Tibial nerve (tissue), 4 donors: ENCODE measurements at regions not wholly inside any gene's neighbourhood (a gene's known extent, or its start where the extent isn't known, plus 50 kb on each side); places are given as distances from the start of the nearest gene placed in this dataset.

Source experiments
- DNase-seq, 2 donors: peaks; one replicate each; pipeline ENCODE4 v3.0.0-alpha.2; 2019; ENCODE audit warnings: low spot score in 2 of 2
- H3K27ac ChIP-seq, 4 donors: fragments of 200-600 bp; sonication (generic) in 3 of 4; one replicate each; pipeline ENCODE4 v1.5.1; 2017 to 2019; ENCODE audit warnings: mild to moderate bottlenecking in 1 of 4
- H3K27me3 ChIP-seq, 2 donors: fragments of 200-600 bp; sonication (generic) in 1 of 2; one replicate each; pipeline versions ENCODE4 v1.5.1 to v1.6.0; 2017 to 2019
- H3K36me3 ChIP-seq, 3 donors: fragments of 200-600 bp; sonication (generic); one replicate each; pipeline ENCODE4 v1.5.1; 2018 to 2019
- H3K4me1 ChIP-seq, 4 donors: fragments of 200-600 bp; sonication (generic) in 3 of 4; one replicate each; pipeline ENCODE4 v1.5.1; 2017 to 2019
- H3K4me3 ChIP-seq, 4 donors: fragments of 200-600 bp; sonication (generic) in 3 of 4; one replicate each; pipeline ENCODE4 v1.5.1; 2017 to 2019; ENCODE audit warnings: mild to moderate bottlenecking in 1 of 4, moderate library complexity in 1 of 4
- H3K9me3 ChIP-seq, 4 donors: fragments of 200-600 bp; sonication (generic) in 3 of 4; one replicate each; pipeline ENCODE4 v1.5.1; 2017 to 2019
- EP300 ChIP-seq, 2 donors: sonication (generic); formaldehyde crosslinking; IDR thresholded peaks; one replicate each; pipeline ENCODE4 v1.6.1; 2017; ENCODE audit warnings: antibody characterized with exemption in 2 of 2, mild to moderate bottlenecking in 1 of 2
- POLR2A ChIP-seq, 2 donors: fragments of 450-650 bp; IDR thresholded peaks; one replicate each; pipeline ENCODE4 v1.6.1; 2017; ENCODE audit warnings: antibody characterized with exemption in 2 of 2, mild to moderate bottlenecking in 2 of 2, moderate library complexity in 2 of 2
- WGBS, 2 donors: methylation state at CpG; one replicate each; pipeline ENCODE4 v1.1.5; 2018; 5-methylcytosine and 5-hydroxymethylcytosine counted together
- TF ChIP-seq, protein P1 (sequence below), 5 experiments: fragments of 200-600 bp in 3 of 5; fragments of 450-650 bp in 2 of 5; sonication (generic) in 3 of 5; IDR thresholded peaks; one replicate each; pipeline ENCODE4 v1.5.1; 2016 to 2019; ENCODE audit warnings: antibody characterized with exemption in 5 of 5, mild to moderate bottlenecking in 3 of 5, moderate library complexity in 2 of 5

DNA sequence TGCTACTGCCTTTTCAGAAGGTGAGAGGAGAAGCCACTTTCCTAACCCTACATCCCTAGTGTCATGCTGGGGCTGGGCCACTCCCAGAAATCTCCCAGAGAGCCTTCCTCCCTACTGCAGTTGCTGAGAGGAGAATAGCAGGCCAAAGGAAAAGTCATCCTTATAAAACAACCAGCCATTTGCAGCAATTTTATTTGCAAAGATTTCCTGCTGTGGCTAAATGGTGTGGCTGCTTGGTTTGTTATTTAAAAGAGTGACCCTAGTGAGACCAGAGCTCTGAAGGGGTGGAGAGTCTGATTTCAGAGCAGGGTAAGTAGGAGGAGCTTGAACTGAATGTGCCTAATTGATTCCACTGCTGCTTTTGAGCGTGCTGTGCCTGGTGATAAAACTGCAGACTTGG lies 232.0 kb downstream of the GRIN2B start:
- no peaks in the 10 kb centered on the region for H3K36me3 ChIP-seq
- no peaks in the 10 kb centered on the region for H3K4me1 ChIP-seq
- H3K9me3 ChIP-seq: no peaks in the 10 kb centered on the region
- no peak overlapping the region for H3K27ac ChIP-seq
- 9 to 28% methylated on average over 1 of the region's 1 CpG for WGBS, 2 donors
- H3K27me3 ChIP-seq: no peaks in the 10 kb centered on the region
- TF ChIP-seq, protein P1, sequence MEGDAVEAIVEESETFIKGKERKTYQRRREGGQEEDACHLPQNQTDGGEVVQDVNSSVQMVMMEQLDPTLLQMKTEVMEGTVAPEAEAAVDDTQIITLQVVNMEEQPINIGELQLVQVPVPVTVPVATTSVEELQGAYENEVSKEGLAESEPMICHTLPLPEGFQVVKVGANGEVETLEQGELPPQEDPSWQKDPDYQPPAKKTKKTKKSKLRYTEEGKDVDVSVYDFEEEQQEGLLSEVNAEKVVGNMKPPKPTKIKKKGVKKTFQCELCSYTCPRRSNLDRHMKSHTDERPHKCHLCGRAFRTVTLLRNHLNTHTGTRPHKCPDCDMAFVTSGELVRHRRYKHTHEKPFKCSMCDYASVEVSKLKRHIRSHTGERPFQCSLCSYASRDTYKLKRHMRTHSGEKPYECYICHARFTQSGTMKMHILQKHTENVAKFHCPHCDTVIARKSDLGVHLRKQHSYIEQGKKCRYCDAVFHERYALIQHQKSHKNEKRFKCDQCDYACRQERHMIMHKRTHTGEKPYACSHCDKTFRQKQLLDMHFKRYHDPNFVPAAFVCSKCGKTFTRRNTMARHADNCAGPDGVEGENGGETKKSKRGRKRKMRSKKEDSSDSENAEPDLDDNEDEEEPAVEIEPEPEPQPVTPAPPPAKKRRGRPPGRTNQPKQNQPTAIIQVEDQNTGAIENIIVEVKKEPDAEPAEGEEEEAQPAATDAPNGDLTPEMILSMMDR (IDR thresholded peaks at IDR 0.05): no peak
- no peak for TF ChIP-seq POLR2A (IDR thresholded peaks at IDR 0.05)
- TF ChIP-seq EP300 (IDR thresholded peaks at IDR 0.05): no peak
- H3K4me3 ChIP-seq: no peak overlapping the region
- DNase-seq: no peak

DNA sequence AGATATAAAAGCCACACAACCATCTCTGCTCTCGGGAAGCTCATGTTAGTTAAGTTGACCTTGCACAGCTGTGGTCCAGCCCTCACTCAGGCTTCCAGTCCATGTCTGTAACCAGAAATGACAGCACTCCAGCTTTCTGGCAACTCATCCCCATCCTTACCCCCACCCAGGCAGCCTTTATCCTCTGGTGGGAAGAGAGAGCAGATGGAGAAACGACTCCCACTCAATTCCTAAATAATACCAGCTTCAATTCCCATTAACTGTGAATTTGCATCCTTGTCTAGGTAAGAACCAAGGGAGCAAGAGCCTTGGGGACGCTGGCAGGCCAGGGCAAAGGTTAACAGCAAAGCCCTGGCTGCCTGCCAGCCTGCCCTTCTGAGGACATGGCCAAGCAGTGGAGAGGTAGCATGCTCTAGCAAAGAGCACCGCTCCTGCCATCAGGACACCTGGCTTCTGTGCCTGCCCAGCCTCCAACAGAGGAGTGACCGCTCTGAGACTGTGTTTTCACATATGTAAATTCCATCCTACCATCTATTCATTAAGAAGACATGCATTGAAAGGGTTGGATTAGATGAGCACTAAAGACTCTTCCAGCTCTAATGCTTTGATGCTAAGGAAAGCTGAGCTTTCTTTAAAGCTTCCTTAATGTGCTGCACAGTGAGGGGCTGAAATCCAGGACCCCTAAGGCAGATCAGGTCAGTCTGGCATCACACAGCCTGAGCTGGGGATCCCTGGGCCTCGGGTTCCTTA lies 236.1 kb downstream of the GRIN2B start:
- H3K4me1 ChIP-seq: peaks cover 0 to 8% (median 0%) of the 10 kb centered on the region in 4 donors

DNA sequence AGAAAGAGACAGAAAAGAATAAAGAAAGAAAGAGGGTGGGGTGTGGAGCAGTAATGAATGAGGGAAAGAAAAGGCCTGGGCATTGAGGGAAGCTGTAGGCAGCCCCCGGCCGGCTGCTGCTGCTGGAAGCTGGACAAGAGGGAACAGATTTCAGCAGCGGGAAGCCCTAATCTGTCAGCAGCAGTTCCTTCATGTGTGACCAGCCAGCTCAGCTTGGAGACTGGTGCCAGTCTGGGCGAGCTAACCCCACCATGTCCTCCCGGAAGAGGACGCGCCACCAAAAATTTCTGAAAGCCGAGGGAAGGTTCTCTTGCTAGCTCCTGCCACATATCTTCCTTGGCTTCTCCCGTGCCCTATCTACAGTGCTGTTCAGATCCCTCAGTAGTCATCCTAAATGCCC lies 236.8 kb downstream of the GRIN2B start:
- 62 to 66% methylated on average over 9 of the region's 9 CpGs for WGBS, 2 donors
- H3K27ac ChIP-seq: no peak overlapping the region
- TF ChIP-seq, protein P1 (IDR thresholded peaks at IDR 0.05): no peak
- TF ChIP-seq POLR2A (IDR thresholded peaks at IDR 0.05) (no peak), EP300 (IDR thresholded peaks at IDR 0.05) (no peak)
- no peaks in the 10 kb centered on the region for H3K27me3 ChIP-seq
- H3K4me1 ChIP-seq: peaks cover 0 to 8% (median 0%) of the 10 kb centered on the region in 4 donors
- no peaks in the 10 kb centered on the region for H3K36me3 ChIP-seq
- no peak for DNase-seq
- H3K4me3 ChIP-seq: no peak overlapping the region
- H3K9me3 ChIP-seq: no peaks in the 10 kb centered on the region

More for the DNA sequence above, 236.1 kb downstream of the GRIN2B start:
- TF ChIP-seq, protein P1 (IDR thresholded peaks at IDR 0.05): no peak
- TF ChIP-seq POLR2A (IDR thresholded peaks at IDR 0.05) (no peak), EP300 (IDR thresholded peaks at IDR 0.05) (no peak)
- no peak overlapping the region for H3K27ac ChIP-seq
- 51 to 52% methylated on average over 6 of the region's 6 CpGs for WGBS, 2 donors
- no peaks in the 10 kb centered on the region for H3K36me3 ChIP-seq
- DNase-seq: no peak
- H3K4me3 ChIP-seq: no peak overlapping the region
- no peaks in the 10 kb centered on the region for H3K27me3 ChIP-seq
- H3K9me3 ChIP-seq: no peaks in the 10 kb centered on the region

DNA sequence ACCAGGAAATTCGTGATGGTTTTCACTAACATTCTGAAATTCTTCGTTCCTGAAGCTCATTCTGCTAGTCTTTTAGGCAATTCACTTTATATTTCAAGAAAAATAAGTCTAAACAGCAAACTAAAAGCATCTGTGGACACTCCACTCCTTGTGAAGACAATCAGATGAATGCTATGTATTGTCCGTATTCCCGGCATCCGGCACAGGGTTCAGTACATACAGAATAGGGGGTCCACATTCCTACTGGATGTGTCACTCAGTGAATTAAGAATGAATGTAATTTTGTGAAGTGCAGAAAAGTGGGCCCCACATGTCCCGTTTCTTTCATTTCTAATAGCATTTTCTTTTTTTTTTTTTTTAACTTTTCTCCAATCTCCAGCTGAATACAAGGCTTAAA lies 241.3 kb downstream of the GRIN2B start:
- peaks cover 0 to 8% (median 0%) of the 10 kb centered on the region in 4 donors for H3K4me1 ChIP-seq
- TF ChIP-seq POLR2A (IDR thresholded peaks at IDR 0.05): no peak
- TF ChIP-seq, protein P1 (IDR thresholded peaks at IDR 0.05): no peak
- TF ChIP-seq EP300 (IDR thresholded peaks at IDR 0.05): no peak
- H3K27ac ChIP-seq: peak overlapping the region in 2 of 4 donors; percentile 15 to 34
- peak overlapping the region in 1 of 4 donors; percentile 23 for H3K4me3 ChIP-seq
- DNase-seq: no peak
- H3K36me3 ChIP-seq: no peaks in the 10 kb centered on the region
- no peaks in the 10 kb centered on the region for H3K9me3 ChIP-seq
- no peaks in the 10 kb centered on the region for H3K27me3 ChIP-seq
- 41% methylated on average over 6 of the region's 6 CpGs for WGBS, 2 donors

DNA sequence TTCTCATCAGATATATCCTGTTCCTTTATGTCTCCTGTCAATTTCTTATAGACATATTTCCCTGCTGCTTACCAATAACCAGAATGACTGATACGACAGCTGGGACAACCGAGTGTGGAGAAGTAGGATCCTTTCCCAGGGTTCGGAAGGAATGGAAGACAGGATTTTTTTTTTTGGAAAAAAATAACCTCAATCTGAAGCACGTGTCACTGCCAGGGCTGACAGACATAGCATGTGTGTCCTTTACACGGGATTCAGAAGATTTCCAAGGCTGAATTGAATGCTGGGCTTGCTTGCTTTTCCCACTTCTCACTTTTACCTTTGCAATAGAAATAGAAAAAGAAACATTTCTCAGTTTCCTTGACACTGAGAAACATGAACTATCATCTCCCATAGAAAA lies 245.7 kb downstream of the GRIN2B start:
- Histone ChIP-seq H3K4me1 (no peaks in the 10 kb centered on the region), H3K9me3 (no peaks in the 10 kb centered on the region), H3K27me3 (no peaks in the 10 kb centered on the region), H3K4me3 (no peak overlapping the region), H3K27ac (no peak overlapping the region), H3K36me3 (no peaks in the 10 kb centered on the region)
- TF ChIP-seq POLR2A (IDR thresholded peaks at IDR 0.05) (no peak), EP300 (IDR thresholded peaks at IDR 0.05) (no peak)
- TF ChIP-seq, protein P1 (IDR thresholded peaks at IDR 0.05): no peak
- DNase-seq: no peak
- 91 to 93% methylated on average over 5 of the region's 5 CpGs for WGBS, 2 donors
